ENCODE measurements at regions not wholly inside any gene's neighbourhood (a gene's known extent, or its start where the extent isn't known, plus 50 kb on each side); places are given as distances from the start of the nearest gene placed in this dataset.
"Not testable (repeated sequence)": the region's sequence is repeated elsewhere in the genome, so short reads cannot be mapped to it uniquely, and the experiment has no call there.

DNA sequence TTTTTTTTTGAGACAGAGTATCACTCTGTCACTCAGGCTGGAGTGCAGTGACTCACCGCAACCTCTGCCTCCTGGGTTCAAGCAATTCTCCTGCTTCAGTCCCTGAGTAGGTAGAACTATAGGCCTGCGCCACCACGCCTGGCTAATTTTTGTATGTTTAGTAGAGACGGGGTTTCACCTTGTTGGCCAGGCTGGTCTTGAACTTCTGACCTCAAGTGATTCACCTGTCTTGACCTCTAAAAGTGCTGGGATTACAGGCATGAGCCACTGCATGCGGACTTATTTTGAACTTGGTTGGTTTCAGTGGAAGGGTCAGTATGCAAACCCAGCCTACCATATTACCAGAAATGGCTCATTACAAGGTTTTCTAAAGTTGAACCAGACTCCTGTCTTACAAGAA lies 61.6 kb upstream of the GBA3 start:
- TF ChIP-seq EP300 (IDR thresholded peaks at IDR 0.05; ENCODE audit: low read depth); POLR2A (IDR thresholded peaks at IDR 0.05): not testable (repeated sequence)

Measured in transverse colon (tissue), 1 donor.